A673 (cell line): ENCODE measurements at regions not wholly inside any gene's neighbourhood (a gene's known extent, or its start where the extent isn't known, plus 50 kb on each side); places are given as distances from the start of the nearest gene placed in this dataset.
A peak's percentile ranks its signal among the peaks of the same experiment; 100 is the strongest.

Experiments
- BruUV-seq: library from RNA; stranded (reverse); fragments of 400-500 nt; replicated peaks from 2 replicates; lab custom pipeline; 2021; lab: Mats Ljungman, UMichigan
- CTCF ChIA-PET: fragments of 300-600 bp; sonication (Branson Sonifier 250); formaldehyde crosslinking; loops from one replicate; lab custom pipeline; 2022; ENCODE audit warnings: antibody characterized with exemption; lab: Charles Lee
- POLR2A ChIA-PET: fragments of 300-600 bp; sonication (Branson Sonifier 250); formaldehyde crosslinking; loops from one replicate; lab custom pipeline; 2022; ENCODE audit warnings: antibody characterized with exemption; ENCODE audit not compliant: low non-redundant PET; lab: Charles Lee
- DNase-seq: peaks from one replicate; pipeline ENCODE4 v3.0.0-alpha.2; 2015; ENCODE audit warnings: low spot score
- H3K27ac ChIP-seq: fragments of 200-600 bp; sonication (generic); 2 replicates; pipeline ENCODE4 v1.5.1; 2016; ENCODE audit warnings: mixed run types, low read depth, mild to moderate bottlenecking, mixed read lengths, antibody characterized with exemption, low read length; ENCODE audit not compliant: poor library complexity, severe bottlenecking
- H3K27me3 ChIP-seq: fragments of 200-600 bp; sonication (generic); replicated peaks from 2 replicates; pipeline ENCODE4 v1.6.1; 2017; ENCODE audit warnings: mixed run types, low read depth, mild to moderate bottlenecking, mixed read lengths, antibody characterized with exemption, low read length; ENCODE audit not compliant: insufficient read depth, poor library complexity
- H3K36me3 ChIP-seq: fragments of 200-600 bp; sonication (generic); 2 replicates; pipeline ENCODE4 v1.6.1; 2016; ENCODE audit warnings: mixed run types, mild to moderate bottlenecking, mixed read lengths, antibody characterized with exemption, low read length; ENCODE audit not compliant: insufficient read depth, poor library complexity, severe bottlenecking
- H3K4me1 ChIP-seq: fragments of 200-600 bp; sonication (generic); 2 replicates; pipeline ENCODE4 v1.6.1; 2017; ENCODE audit warnings: mixed run types, mild to moderate bottlenecking, mixed read lengths, antibody characterized with exemption, low read length; ENCODE audit not compliant: insufficient read depth, poor library complexity, severe bottlenecking
- H3K4me3 ChIP-seq: fragments of 200-600 bp; sonication (generic); 2 replicates; pipeline ENCODE4 v1.5.1; 2016; ENCODE audit warnings: low read depth, mixed run types, mild to moderate bottlenecking, mixed read lengths, low read length; ENCODE audit not compliant: poor library complexity, severe bottlenecking
- H3K9me3 ChIP-seq: fragments of 200-600 bp; sonication (generic); 2 replicates; pipeline ENCODE4 v1.6.1; 2016; ENCODE audit warnings: mixed run types, low read depth, mild to moderate bottlenecking, mixed read lengths, antibody characterized with exemption, low read length; ENCODE audit not compliant: poor library complexity, severe bottlenecking
- CTCF ChIP-seq: fragments of 300-800, 200-600 bp; sonication (generic); conservative IDR thresholded peaks from 2 replicates; pipeline ENCODE4 v1.5.1; 2017; ENCODE audit warnings: low read depth, mild to moderate bottlenecking, antibody characterized with exemption, low read length, moderate library complexity, mixed read lengths
- EZH2 ChIP-seq: fragments of 200-600 bp; sonication (generic); IDR thresholded peaks from 2 replicates; pipeline ENCODE4 v1.6.1; 2017; ENCODE audit warnings: borderline replicate concordance, low read depth, mild to moderate bottlenecking, mixed read lengths, antibody characterized with exemption, low read length; ENCODE audit not compliant: poor library complexity, severe bottlenecking
- intact Hi-C: fragments of 100-400 bp; cut with micrococcal nuclease; formaldehyde crosslinking; loops from one replicate; pipeline ENCODE4 v1.10.0; 2022; ENCODE audit not compliant: unreplicated experiment

- no TSS peak for BruUV-seq
- intact Hi-C loops, result loop anchor here (5.0 kb wide), 4 partner anchors 160 to 1295 kb away; partner anchors contain the start of gene BCL11B
- Histone ChIP-seq H3K9me3 (no peaks in the 10 kb centered on the region), H3K4me3 (peak overlapping the region; percentile 46), H3K4me1 (peaks cover 33% of the 10 kb centered on the region), H3K27ac (peak overlapping the region; percentile 85), H3K36me3 (no peaks in the 10 kb centered on the region), H3K27me3 (no peaks in the 10 kb centered on the region)
- ChIA-PET CTCF (no interaction called here), POLR2A (no interaction called here)
- TF ChIP-seq EZH2, result no peak
- no peak for TF ChIP-seq CTCF
- DNase-seq, result no peak
Measured at GRCh38 chr14:97976861-97977260, 1179.7 kb downstream of the VRK1 start.

GRCh38 chr14:97977651-97978261 lies 1180.6 kb downstream of the VRK1 start:
- POLR2A ChIA-PET, result no interaction called here
- DNase-seq, result peak; percentile 96
- H3K4me1 ChIP-seq, result peaks cover 33% of the 10 kb centered on the region
- BruUV-seq, result TSS peak; percentile 67
- intact Hi-C loops, result loop anchor here (5.0 kb wide), 4 partner anchors 160 to 1295 kb away; partner anchors contain the start of gene BCL11B
- H3K4me3 ChIP-seq, result peak overlapping the region; percentile 46
- no peaks in the 10 kb centered on the region for H3K9me3 ChIP-seq
- peak overlapping the region; percentile 85 for H3K27ac ChIP-seq
- no peaks in the 10 kb centered on the region for H3K27me3 ChIP-seq
- TF ChIP-seq CTCF (no peak), EZH2 (no peak)
- CTCF ChIA-PET, result interaction anchor here (0.6 to 0.7 kb wide), 4 partner anchors 94 to 1438 kb away, joined by 3 to 4 read pairs (median 4); no protein-coding TSS in a partner anchor
- no peaks in the 10 kb centered on the region for H3K36me3 ChIP-seq

- Histone ChIP-seq H3K36me3 (no peaks in the 10 kb centered on the region), H3K27ac (peak overlapping the region; percentile 85), H3K27me3 (no peaks in the 10 kb centered on the region), H3K4me1 (peaks cover 33% of the 10 kb centered on the region), H3K9me3 (no peaks in the 10 kb centered on the region), H3K4me3 (peak overlapping the region; percentile 46)
- DNase-seq, result peak; percentile 92
- intact Hi-C loops, result loop anchor here (5.0 kb wide), 4 partner anchors 159 to 1294 kb away; partner anchors contain the start of gene BCL11B
- POLR2A ChIA-PET, result interaction anchor here (0.5 kb wide), 1 partner anchor 912 kb away, joined by 8 read pairs; no protein-coding TSS in a partner anchor
- TF ChIP-seq CTCF (peak; percentile 71), EZH2 (no peak)
- CTCF ChIA-PET, result interaction anchor here (0.6 to 0.7 kb wide), 6 partner anchors 60 to 1437 kb away, joined by 3 to 4 read pairs (median 3); no protein-coding TSS in a partner anchor
- no TSS peak for BruUV-seq
Measured at GRCh38 chr14:97978341-97978740, 1181.2 kb downstream of the VRK1 start.
